K562 (cell line): ENCODE measurements at regions not wholly inside any gene's neighbourhood (a gene's known extent, or its start where the extent isn't known, plus 50 kb on each side); places are given as distances from the start of the nearest gene placed in this dataset.

ENCODE experiments used
- ARID2 ChIP-seq: fragments of 450-650 bp; IDR thresholded peaks from 2 replicates; pipeline ENCODE4 v1.6.1; 2017; ENCODE audit warnings: antibody characterized with exemption, mild to moderate bottlenecking
- FOXJ3 ChIP-seq: sonication (generic); formaldehyde crosslinking; IDR thresholded peaks from 2 replicates; pipeline ENCODE4 v1.4.0; 2020; ENCODE audit warnings: mild to moderate bottlenecking, missing genetic modification reagents
- GTF2F1 ChIP-seq: IDR thresholded peaks from 2 replicates; pipeline ENCODE4 v1.6.1; 2011; ENCODE audit warnings: low read depth, low read length, improper control_type of control experiment
- GTF3C2 ChIP-seq: IDR thresholded peaks from 3 replicates; pipeline ENCODE4 v1.6.1; 2011; ENCODE audit warnings: borderline replicate concordance, mild to moderate bottlenecking, moderate library complexity; ENCODE audit not compliant: insufficient read length; ENCODE audit errors: extremely low read depth
- HMG20B ChIP-seq: fragments of 250-450 bp; sonication (Bioruptor Pico); IDR thresholded peaks from 2 replicates; pipeline ENCODE4 v1.5.0; 2021; ENCODE audit warnings: mild to moderate bottlenecking
- MBD2 ChIP-seq: sonication (generic); IDR thresholded peaks from 2 replicates; pipeline ENCODE4 v1.6.1; 2016; ENCODE audit warnings: low read depth, borderline replicate concordance
- NCOA1 ChIP-seq: fragments of 450-650 bp; IDR thresholded peaks from 2 replicates; pipeline ENCODE4 v1.6.1; 2016; ENCODE audit warnings: low read depth
- NCOA6 ChIP-seq: fragments of 450-650 bp; IDR thresholded peaks from 2 replicates; pipeline ENCODE4 v1.6.1; 2017; ENCODE audit warnings: mild to moderate bottlenecking
- NFE2L1 ChIP-seq: fragments of 450-650 bp; IDR thresholded peaks from 2 replicates; pipeline ENCODE4 v1.6.1; 2016; ENCODE audit warnings: missing genetic modification characterization, low read depth, mild to moderate bottlenecking, missing compliant biosample characterization, moderate library complexity, borderline replicate concordance
- POLR2AphosphoS2 ChIP-seq: IDR thresholded peaks from 2 replicates; pipeline ENCODE4 v1.6.1; 2012; ENCODE audit warnings: low read length, improper control_type of control experiment
- SMARCE1 ChIP-seq: fragments of 450-650 bp; IDR thresholded peaks from 2 replicates; pipeline ENCODE4 v1.7.1; 2016; ENCODE audit warnings: mild to moderate bottlenecking
- TAF1 ChIP-seq: IDR thresholded peaks from 2 replicates; pipeline ENCODE4 v1.6.1; 2011; ENCODE audit warnings: mild to moderate bottlenecking, low read length, moderate library complexity; ENCODE audit not compliant: insufficient read depth, control insufficient read depth, severe bottlenecking; ENCODE audit errors: extremely low read depth
- TAF9B ChIP-seq: fragments of 450-650 bp; IDR thresholded peaks from 2 replicates; pipeline ENCODE4 v1.6.1; 2018; ENCODE audit warnings: mild to moderate bottlenecking; ENCODE audit not compliant: partially characterized antibody
- U2AF1 ChIP-seq: fragments of 200-400 bp; formaldehyde crosslinking; optimal IDR thresholded peaks from 2 replicates; pipeline ENCODE3; 2017; ENCODE audit warnings: mild to moderate bottlenecking, low read depth, low read length, moderate library complexity
- XRCC4 ChIP-seq: IDR thresholded peaks from one replicate; pipeline ENCODE4 v1.6.1; 2011; ENCODE audit not compliant: insufficient read depth, insufficient read length; ENCODE audit errors: extremely low read depth
- ZBTB40 ChIP-seq, 2 experiments: fragments of 450-650 bp in 1 of 2; sonication (generic) in 1 of 2; formaldehyde crosslinking in 1 of 2; IDR thresholded peaks; 2 replicates each; pipeline versions ENCODE4 v1.7.1 to v1.9.0; 2016 to 2022; ENCODE audit warnings: inconsistent platforms in 1 of 2, mild to moderate bottlenecking in 1 of 2, missing genetic modification reagents in 1 of 2
- ZFX ChIP-seq: sonication (generic); formaldehyde crosslinking; IDR thresholded peaks from 2 replicates; pipeline ENCODE4 v1.8.0; 2022; ENCODE audit warnings: mild to moderate bottlenecking, missing genetic modification reagents, moderate library complexity

- no peak for TF ChIP-seq GTF2F1
- TF ChIP-seq NFE2L1, result no peak
- TF ChIP-seq MBD2, result no peak
- peak; percentile 58 for TF ChIP-seq ZFX (CRISPR knock-in tag)
- TF ChIP-seq POLR2AphosphoS2, result no peak
- TF ChIP-seq FOXJ3 (CRISPR knock-in tag), result no peak
- TF ChIP-seq ARID2, result no peak
- TF ChIP-seq ZBTB40 (IDR thresholded peaks at IDR 0.05), result no peak; the same call in 1 of the 2 replicates
- no peak for TF ChIP-seq ZBTB40 (CRISPR knock-in tag; IDR thresholded peaks at IDR 0.05)
- TF ChIP-seq GTF3C2, result no peak
- TF ChIP-seq NCOA6, result no peak
- TF ChIP-seq XRCC4, result no peak
- TF ChIP-seq NCOA1, result no peak
- no peak for TF ChIP-seq SMARCE1
- peak; percentile 30 for TF ChIP-seq TAF1
- no peak for TF ChIP-seq TAF9B
- TF ChIP-seq HMG20B (CRISPR knock-in tag), result no peak
- TF ChIP-seq U2AF1, result no peak
These were observed 60.1 kb upstream of the USP24 start (continued) for GRCh38 chr1:55275151-55275748.
